ENCODE measurements at regions not wholly inside any gene's neighbourhood (a gene's known extent, or its start where the extent isn't known, plus 50 kb on each side); places are given as distances from the start of the nearest gene placed in this dataset.

- no peaks in the 10 kb centered on the region for H3K36me3 ChIP-seq (ENCODE audit: control insufficient read depth in 2 of 2, extremely low read depth in 1 of 2, insufficient read depth in 2 of 2, low read length in 2 of 2)
- no peaks in the 10 kb centered on the region for H3K9me1 ChIP-seq (ENCODE audit: control insufficient read depth, extremely low read depth, insufficient read depth, low read length)
- dilution Hi-C loops (cut with MboI; ENCODE audit: extremely low pct_ligation_motif_present, low sequenced_read_pairs) = no loop called here
Measured at GRCh38 chr3:176167272-176167671, 1030.0 kb downstream of the TBL1XR1 start.

GRCh38 chr3:176160997-176161396, 1036.3 kb downstream of the TBL1XR1 start:
- Histone ChIP-seq H3K4me3 (ENCODE audit: control insufficient read depth in 2 of 3, extremely low read depth in 1 of 3, insufficient read depth in 2 of 3, low read depth in 1 of 3, low read length in 3 of 3) (no peak overlapping the region), H2AFZ (ENCODE audit: control insufficient read depth, low read length) (no peak overlapping the region), H4K20me1 (ENCODE audit: control insufficient read depth, extremely low read depth, insufficient read depth, low read length) (no peaks in the 10 kb centered on the region), H3K36me3 (ENCODE audit: control insufficient read depth in 2 of 2, extremely low read depth in 1 of 2, insufficient read depth in 2 of 2, low read length in 2 of 2) (no peaks in the 10 kb centered on the region), H3K9me1 (ENCODE audit: control insufficient read depth, extremely low read depth, insufficient read depth, low read length) (no peaks in the 10 kb centered on the region), H3K4me1 (ENCODE audit: control insufficient read depth, extremely low read depth, insufficient read depth, low read length) (no peaks in the 10 kb centered on the region), H3K27me3 (ENCODE audit: control insufficient read depth, extremely low read depth, insufficient read depth, low read length) (no peaks in the 10 kb centered on the region), H3K9ac (ENCODE audit: control insufficient read depth, extremely low read depth, insufficient read depth, low read length) (no peak overlapping the region), H3K79me2 (ENCODE audit: control insufficient read depth, insufficient read depth, low read length) (no peaks in the 10 kb centered on the region), H3K4me2 (ENCODE audit: control insufficient read depth, extremely low read depth, insufficient read depth, low read depth, low read length) (no peak overlapping the region), H3K27ac (ENCODE audit: control insufficient read depth, insufficient read depth, low read length) (no peak overlapping the region), H3K9me3 (ENCODE audit: control insufficient read depth, low read depth, low read length) (no peaks in the 10 kb centered on the region)
- no peak for TF ChIP-seq CTCF (optimal IDR thresholded peaks at IDR 0.05 in 1 of 3, IDR thresholded peaks at IDR 0.05 in 1 of 3, conservative IDR thresholded peaks at IDR 0.05 in 1 of 3; ENCODE audit: extremely low read depth in 1 of 3, insufficient read depth in 2 of 3, low read length in 3 of 3)
- TF ChIP-seq EZH2 (IDR thresholded peaks at IDR 0.05; ENCODE audit: low read length) = no peak
- DNase-seq (ENCODE audit: low read depth, low spot score) (no peak), FAIRE-seq (no peak)
- dilution Hi-C loops (cut with MboI; ENCODE audit: extremely low pct_ligation_motif_present, low sequenced_read_pairs) = no loop called here

More at GRCh38 chr3:176167272-176167671, 1030.0 kb downstream of the TBL1XR1 start:
- Histone ChIP-seq H3K4me3 (ENCODE audit: control insufficient read depth in 2 of 3, extremely low read depth in 1 of 3, insufficient read depth in 2 of 3, low read depth in 1 of 3, low read length in 3 of 3) (no peak overlapping the region), H3K9me3 (ENCODE audit: control insufficient read depth, low read depth, low read length) (no peaks in the 10 kb centered on the region), H3K4me1 (ENCODE audit: control insufficient read depth, extremely low read depth, insufficient read depth, low read length) (no peaks in the 10 kb centered on the region), H3K27ac (ENCODE audit: control insufficient read depth, insufficient read depth, low read length) (no peak overlapping the region), H3K4me2 (ENCODE audit: control insufficient read depth, extremely low read depth, insufficient read depth, low read depth, low read length) (no peak overlapping the region), H3K27me3 (ENCODE audit: control insufficient read depth, extremely low read depth, insufficient read depth, low read length) (no peaks in the 10 kb centered on the region), H3K9ac (ENCODE audit: control insufficient read depth, extremely low read depth, insufficient read depth, low read length) (no peak overlapping the region), H2AFZ (ENCODE audit: control insufficient read depth, low read length) (no peak overlapping the region), H3K79me2 (ENCODE audit: control insufficient read depth, insufficient read depth, low read length) (no peaks in the 10 kb centered on the region), H4K20me1 (ENCODE audit: control insufficient read depth, extremely low read depth, insufficient read depth, low read length) (no peaks in the 10 kb centered on the region)
- DNase-seq (ENCODE audit: low read depth, low spot score) = no peak
- no peak for TF ChIP-seq EZH2 (IDR thresholded peaks at IDR 0.05; ENCODE audit: low read length)
- no peak for TF ChIP-seq CTCF (optimal IDR thresholded peaks at IDR 0.05 in 1 of 3, IDR thresholded peaks at IDR 0.05 in 1 of 3, conservative IDR thresholded peaks at IDR 0.05 in 1 of 3; ENCODE audit: extremely low read depth in 1 of 3, insufficient read depth in 2 of 3, low read length in 3 of 3)
- no peak for FAIRE-seq
